ENCODE measurements at regions not wholly inside any gene's neighbourhood (a gene's known extent, or its start where the extent isn't known, plus 50 kb on each side); places are given as distances from the start of the nearest gene placed in this dataset.

- H3K27me3 ChIP-seq (ENCODE audit: insufficient read depth, low read length, poor library complexity) = no peaks in the 10 kb centered on the region
- no peak for TF ChIP-seq CTCF (IDR thresholded peaks at IDR 0.05; ENCODE audit: borderline replicate concordance, extremely low read depth, low read length, poor library complexity, severe bottlenecking)
- no peak for TF ChIP-seq EZH2 (IDR thresholded peaks at IDR 0.05; ENCODE audit: borderline replicate concordance, low read depth, low read length, severe bottlenecking)
- no peak for DNase-seq
- H3K9me3 ChIP-seq (ENCODE audit: insufficient read depth, low read length, severe bottlenecking) = no peaks in the 10 kb centered on the region
- H4K20me1 ChIP-seq (ENCODE audit: insufficient read depth, low read length) = no peaks in the 10 kb centered on the region
- no peak for ATAC-seq (ENCODE audit: insufficient read depth, low read depth)
- H2AFZ ChIP-seq (ENCODE audit: low read depth, low read length) = no peak overlapping the region
- no peak overlapping the region for H3K4me2 ChIP-seq (ENCODE audit: insufficient read depth, low read length)
- no peaks in the 10 kb centered on the region for H3K4me1 ChIP-seq (ENCODE audit: insufficient read depth, low read length)
- H3K4me3 ChIP-seq (ENCODE audit: low read depth in 1 of 2, low read length in 2 of 2) = no peak overlapping the region
- no peak overlapping the region for H3K9ac ChIP-seq (ENCODE audit: low read depth, low read length)
- H3K36me3 ChIP-seq (ENCODE audit: insufficient read depth, low read length) = no peaks in the 10 kb centered on the region
- no peak overlapping the region for H3K27ac ChIP-seq (ENCODE audit: low read length)
- H3K79me2 ChIP-seq (ENCODE audit: insufficient read depth, low read length) = no peaks in the 10 kb centered on the region
These were observed 236.4 kb upstream of the TENT5A start for GRCh38 chr6:81988871-81989270.

- ATAC-seq (ENCODE audit: insufficient read depth, low read depth) (no peak), DNase-seq (no peak)
- H2AFZ ChIP-seq (ENCODE audit: low read depth, low read length) = no peak overlapping the region
- no peak overlapping the region for H3K9ac ChIP-seq (ENCODE audit: low read depth, low read length)
- no peak overlapping the region for H3K27ac ChIP-seq (ENCODE audit: low read length)
- H3K4me1 ChIP-seq (ENCODE audit: insufficient read depth, low read length) = no peaks in the 10 kb centered on the region
- H4K20me1 ChIP-seq (ENCODE audit: insufficient read depth, low read length) = no peaks in the 10 kb centered on the region
- H3K4me3 ChIP-seq (ENCODE audit: low read depth in 1 of 2, low read length in 2 of 2) = no peak overlapping the region
- no peak overlapping the region for H3K4me2 ChIP-seq (ENCODE audit: insufficient read depth, low read length)
- TF ChIP-seq CTCF (IDR thresholded peaks at IDR 0.05; ENCODE audit: borderline replicate concordance, extremely low read depth, low read length, poor library complexity, severe bottlenecking) = no peak
- TF ChIP-seq EZH2 (IDR thresholded peaks at IDR 0.05; ENCODE audit: borderline replicate concordance, low read depth, low read length, severe bottlenecking) = no peak
- H3K36me3 ChIP-seq (ENCODE audit: insufficient read depth, low read length) = no peaks in the 10 kb centered on the region
- no peaks in the 10 kb centered on the region for H3K79me2 ChIP-seq (ENCODE audit: insufficient read depth, low read length)
- H3K27me3 ChIP-seq (ENCODE audit: insufficient read depth, low read length, poor library complexity) = no peaks in the 10 kb centered on the region
- H3K9me3 ChIP-seq (ENCODE audit: insufficient read depth, low read length, severe bottlenecking) = no peaks in the 10 kb centered on the region
These were observed 236.0 kb upstream of the TENT5A start for GRCh38 chr6:81988446-81988845.

- Histone ChIP-seq H3K9ac (ENCODE audit: low read depth, low read length) (no peak overlapping the region), H2AFZ (ENCODE audit: low read depth, low read length) (no peak overlapping the region), H3K27me3 (ENCODE audit: insufficient read depth, low read length, poor library complexity) (no peaks in the 10 kb centered on the region), H3K36me3 (ENCODE audit: insufficient read depth, low read length) (no peaks in the 10 kb centered on the region), H4K20me1 (ENCODE audit: insufficient read depth, low read length) (no peaks in the 10 kb centered on the region), H3K27ac (ENCODE audit: low read length) (no peak overlapping the region), H3K4me3 (ENCODE audit: low read depth in 1 of 2, low read length in 2 of 2) (no peak overlapping the region), H3K4me1 (ENCODE audit: insufficient read depth, low read length) (no peaks in the 10 kb centered on the region), H3K79me2 (ENCODE audit: insufficient read depth, low read length) (no peaks in the 10 kb centered on the region), H3K9me3 (ENCODE audit: insufficient read depth, low read length, severe bottlenecking) (no peaks in the 10 kb centered on the region), H3K4me2 (ENCODE audit: insufficient read depth, low read length) (no peak overlapping the region)
- no peak for DNase-seq
- no peak for ATAC-seq (ENCODE audit: insufficient read depth, low read depth)
- TF ChIP-seq CTCF (IDR thresholded peaks at IDR 0.05; ENCODE audit: borderline replicate concordance, extremely low read depth, low read length, poor library complexity, severe bottlenecking) (no peak), EZH2 (IDR thresholded peaks at IDR 0.05; ENCODE audit: borderline replicate concordance, low read depth, low read length, severe bottlenecking) (no peak)
These were observed 234.8 kb upstream of the TENT5A start for GRCh38 chr6:81987293-81987692.

GRCh38 chr6:81985191-81985590, 232.7 kb upstream of the TENT5A start:
- no peaks in the 10 kb centered on the region for H3K36me3 ChIP-seq (ENCODE audit: insufficient read depth, low read length)

More at GRCh38 chr6:81985191-81985590, 232.7 kb upstream of the TENT5A start:
- Histone ChIP-seq H3K79me2 (ENCODE audit: insufficient read depth, low read length) (no peaks in the 10 kb centered on the region), H3K4me2 (ENCODE audit: insufficient read depth, low read length) (no peak overlapping the region), H4K20me1 (ENCODE audit: insufficient read depth, low read length) (no peaks in the 10 kb centered on the region), H3K9me3 (ENCODE audit: insufficient read depth, low read length, severe bottlenecking) (peaks cover under 1% of the 10 kb centered on the region), H3K27me3 (ENCODE audit: insufficient read depth, low read length, poor library complexity) (no peaks in the 10 kb centered on the region), H3K4me3 (ENCODE audit: low read depth in 1 of 2, low read length in 2 of 2) (no peak overlapping the region), H3K9ac (ENCODE audit: low read depth, low read length) (no peak overlapping the region), H3K4me1 (ENCODE audit: insufficient read depth, low read length) (no peaks in the 10 kb centered on the region), H3K27ac (ENCODE audit: low read length) (no peak overlapping the region), H2AFZ (ENCODE audit: low read depth, low read length) (no peak overlapping the region)
- no peak for TF ChIP-seq EZH2 (IDR thresholded peaks at IDR 0.05; ENCODE audit: borderline replicate concordance, low read depth, low read length, severe bottlenecking)
- no peak for TF ChIP-seq CTCF (IDR thresholded peaks at IDR 0.05; ENCODE audit: borderline replicate concordance, extremely low read depth, low read length, poor library complexity, severe bottlenecking)
- ATAC-seq (ENCODE audit: insufficient read depth, low read depth) = no peak
- no peak for DNase-seq

All from DND-41 (cell line).